ENCODE measurements at regions not wholly inside any gene's neighbourhood (a gene's known extent, or its start where the extent isn't known, plus 50 kb on each side); places are given as distances from the start of the nearest gene placed in this dataset.
A peak's percentile ranks its signal among the peaks of the same experiment; 100 is the strongest.

DNA sequence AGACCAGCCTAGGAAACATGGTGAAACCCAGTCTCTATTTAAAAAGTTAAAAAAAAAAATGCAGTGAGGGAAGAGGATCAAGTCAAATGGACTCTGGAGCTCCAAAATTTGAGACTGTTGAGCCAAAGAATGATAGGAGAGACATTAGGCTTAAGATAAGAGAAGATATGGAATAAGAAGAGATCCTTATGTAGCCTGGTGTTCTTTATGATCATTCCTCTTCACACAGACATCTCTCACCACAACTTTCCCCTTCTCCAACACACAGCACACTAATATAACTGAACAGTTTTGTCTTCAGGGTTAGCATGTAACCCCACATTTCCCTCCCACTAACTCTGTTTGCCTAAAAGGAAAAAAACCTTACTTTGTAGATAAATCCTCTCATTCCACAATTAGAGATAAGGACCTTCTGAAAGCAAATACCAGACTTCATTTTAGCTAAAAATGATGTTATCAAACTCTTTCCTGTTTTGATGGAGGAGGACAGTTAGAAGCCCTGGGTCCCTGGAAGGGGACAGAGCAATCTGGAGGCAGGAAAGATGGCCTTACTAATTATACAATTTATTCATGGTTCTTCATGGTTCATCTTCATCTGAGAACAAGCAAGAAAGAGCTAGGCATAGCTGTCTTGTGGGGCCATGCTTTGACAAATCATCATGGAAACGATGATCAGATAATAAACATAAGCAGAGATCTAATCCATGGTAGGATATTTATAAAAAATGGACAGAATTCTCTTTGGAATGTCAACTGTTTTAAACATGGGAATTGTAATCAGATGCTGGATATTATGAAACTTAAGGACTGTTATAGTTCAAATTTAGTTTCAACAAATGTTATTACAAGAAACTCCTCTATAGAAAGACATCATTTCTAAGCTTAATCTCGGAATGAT lies 96.7 kb upstream of the S1PR1 start:
- TF ChIP-seq, protein P1, sequence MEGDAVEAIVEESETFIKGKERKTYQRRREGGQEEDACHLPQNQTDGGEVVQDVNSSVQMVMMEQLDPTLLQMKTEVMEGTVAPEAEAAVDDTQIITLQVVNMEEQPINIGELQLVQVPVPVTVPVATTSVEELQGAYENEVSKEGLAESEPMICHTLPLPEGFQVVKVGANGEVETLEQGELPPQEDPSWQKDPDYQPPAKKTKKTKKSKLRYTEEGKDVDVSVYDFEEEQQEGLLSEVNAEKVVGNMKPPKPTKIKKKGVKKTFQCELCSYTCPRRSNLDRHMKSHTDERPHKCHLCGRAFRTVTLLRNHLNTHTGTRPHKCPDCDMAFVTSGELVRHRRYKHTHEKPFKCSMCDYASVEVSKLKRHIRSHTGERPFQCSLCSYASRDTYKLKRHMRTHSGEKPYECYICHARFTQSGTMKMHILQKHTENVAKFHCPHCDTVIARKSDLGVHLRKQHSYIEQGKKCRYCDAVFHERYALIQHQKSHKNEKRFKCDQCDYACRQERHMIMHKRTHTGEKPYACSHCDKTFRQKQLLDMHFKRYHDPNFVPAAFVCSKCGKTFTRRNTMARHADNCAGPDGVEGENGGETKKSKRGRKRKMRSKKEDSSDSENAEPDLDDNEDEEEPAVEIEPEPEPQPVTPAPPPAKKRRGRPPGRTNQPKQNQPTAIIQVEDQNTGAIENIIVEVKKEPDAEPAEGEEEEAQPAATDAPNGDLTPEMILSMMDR (IDR thresholded peaks at IDR 0.05; ENCODE audit: insufficient read depth, low read length, severe bottlenecking), result no peak
- Histone ChIP-seq H3K27me3 (ENCODE audit: control insufficient read depth, insufficient read depth, low read length) (no peaks in the 10 kb centered on the region), H3K36me3 (ENCODE audit: control insufficient read depth, insufficient read depth, low read length) (no peaks in the 10 kb centered on the region), H3K4me3 (ENCODE audit: low read depth, low read length) (no peak overlapping the region)
- DNase-seq (ENCODE audit: low read depth), result no peak
- FAIRE-seq, result no peak

DNA sequence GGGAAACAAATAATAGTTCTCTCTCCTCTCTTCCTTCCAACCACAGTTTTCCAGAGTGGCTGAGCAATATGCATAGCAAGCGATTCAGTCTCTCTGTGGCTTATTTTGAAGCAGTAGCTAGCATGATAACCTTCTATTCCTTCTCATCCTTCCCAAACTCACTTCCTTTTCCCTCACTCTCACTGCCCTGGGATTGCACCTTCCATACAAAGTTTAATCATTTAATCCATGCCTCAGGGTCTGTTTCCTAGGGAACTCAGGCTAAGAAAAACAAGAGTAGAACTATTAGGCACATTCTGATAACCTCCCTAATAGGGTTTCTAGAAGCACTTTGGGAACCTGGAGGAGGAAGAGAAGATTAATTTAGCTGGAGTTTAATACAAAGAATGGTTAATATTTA lies 97.7 kb upstream of the S1PR1 start:
- H3K27me3 ChIP-seq (ENCODE audit: control insufficient read depth, insufficient read depth, low read length), result no peaks in the 10 kb centered on the region
- no peak for FAIRE-seq
- H3K36me3 ChIP-seq (ENCODE audit: control insufficient read depth, insufficient read depth, low read length), result no peaks in the 10 kb centered on the region
- no peak for DNase-seq (ENCODE audit: low read depth)
- TF ChIP-seq, protein P1 (IDR thresholded peaks at IDR 0.05; ENCODE audit: insufficient read depth, low read length, severe bottlenecking), result no peak
- no peak overlapping the region for H3K4me3 ChIP-seq (ENCODE audit: low read depth, low read length)

GRCh38 chr1:101137144-101138126 lies 99.4 kb upstream of the S1PR1 start:
- no peak for DNase-seq (ENCODE audit: low read depth)
- H3K36me3 ChIP-seq (ENCODE audit: control insufficient read depth, insufficient read depth, low read length), result no peaks in the 10 kb centered on the region
- no peak for FAIRE-seq
- no peaks in the 10 kb centered on the region for H3K27me3 ChIP-seq (ENCODE audit: control insufficient read depth, insufficient read depth, low read length)
- TF ChIP-seq, protein P1 (IDR thresholded peaks at IDR 0.05; ENCODE audit: insufficient read depth, low read length, severe bottlenecking), result no peak
- no peak overlapping the region for H3K4me3 ChIP-seq (ENCODE audit: low read depth, low read length)

- DNase-seq (ENCODE audit: low read depth), result no peak
- no peaks in the 10 kb centered on the region for H3K27me3 ChIP-seq (ENCODE audit: control insufficient read depth, insufficient read depth, low read length)
- no peak for FAIRE-seq
These were observed 100.1 kb upstream of the S1PR1 start for GRCh38 chr1:101136739-101137138.

DNA sequence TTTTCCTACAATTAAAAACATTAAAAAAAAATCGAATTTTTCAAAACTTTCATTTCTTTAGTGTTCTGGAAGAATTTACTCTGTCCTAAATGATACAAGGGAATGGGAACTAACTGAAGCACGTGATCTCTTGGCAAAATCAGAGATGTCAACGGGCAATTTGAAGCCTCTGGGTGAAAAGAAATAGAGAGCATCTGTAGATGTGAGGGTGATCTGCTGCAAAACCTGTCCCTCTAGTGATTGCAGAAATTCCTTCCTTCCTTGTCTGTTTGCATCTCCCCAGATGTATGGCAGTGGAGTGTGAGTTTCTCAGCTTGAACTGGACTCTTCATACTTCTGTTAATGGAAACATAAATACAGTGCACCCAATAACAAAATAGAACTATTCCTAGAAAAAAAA lies 100.5 kb upstream of the S1PR1 start:
- no peak for FAIRE-seq

More at GRCh38 chr1:101136739-101137138, 100.1 kb upstream of the S1PR1 start:
- Histone ChIP-seq H3K4me3 (ENCODE audit: low read depth, low read length) (no peak overlapping the region), H3K36me3 (ENCODE audit: control insufficient read depth, insufficient read depth, low read length) (no peaks in the 10 kb centered on the region)
- TF ChIP-seq, protein P1 (IDR thresholded peaks at IDR 0.05; ENCODE audit: insufficient read depth, low read length, severe bottlenecking), result peak; percentile 25

More for the DNA sequence above, 100.5 kb upstream of the S1PR1 start:
- DNase-seq (ENCODE audit: low read depth), result no peak
- no peaks in the 10 kb centered on the region for H3K27me3 ChIP-seq (ENCODE audit: control insufficient read depth, insufficient read depth, low read length)
- H3K36me3 ChIP-seq (ENCODE audit: control insufficient read depth, insufficient read depth, low read length), result no peaks in the 10 kb centered on the region
- H3K4me3 ChIP-seq (ENCODE audit: low read depth, low read length), result no peak overlapping the region
- TF ChIP-seq, protein P1 (IDR thresholded peaks at IDR 0.05; ENCODE audit: insufficient read depth, low read length, severe bottlenecking), result no peak
